Thoracic aorta (tissue), 2 donors: ENCODE measurements at regions not wholly inside any gene's neighbourhood (a gene's known extent, or its start where the extent isn't known, plus 50 kb on each side); places are given as distances from the start of the nearest gene placed in this dataset.

Source experiments
- ATAC-seq: fragments of 150-250 bp; one replicate; pipeline ENCODE4 v1.8.0; 2017; ENCODE audit warnings: low read depth; ENCODE audit not compliant: insufficient number of reproducible peaks, low FRiP score
- DNase-seq: peaks from one replicate; pipeline ENCODE4 v3.0.0-alpha.2; 2020; ENCODE audit warnings: low spot score
- H3K27ac ChIP-seq, 2 donors: fragments of 200-600 bp; sonication (generic); 1 replicate in 1 of 2; 2 replicates in 1 of 2; pipeline ENCODE4 v1.5.1; 2016; ENCODE audit warnings: mild to moderate bottlenecking in 2 of 2, moderate library complexity in 2 of 2
- H3K27me3 ChIP-seq: fragments of 200-600 bp; sonication (generic); replicated peaks from 2 replicates; pipeline ENCODE4 v1.6.0; 2016; ENCODE audit warnings: mild to moderate bottlenecking; ENCODE audit not compliant: insufficient read depth
- H3K36me3 ChIP-seq: fragments of 200-600 bp; sonication (generic); one replicate; pipeline ENCODE4 v1.5.1; 2016
- H3K4me1 ChIP-seq, 2 donors: fragments of 200-600 bp; sonication (generic); 1 replicate in 1 of 2; 2 replicates in 1 of 2; pipeline versions ENCODE4 v1.5.1 to v1.6.0; 2016; ENCODE audit warnings: low read depth in 2 of 2, mild to moderate bottlenecking in 1 of 2; ENCODE audit not compliant: control insufficient read depth in 1 of 2
- H3K4me3 ChIP-seq: fragments of 200-600 bp; sonication (generic); 2 replicates; pipeline ENCODE4 v1.5.1; 2016; ENCODE audit warnings: mild to moderate bottlenecking
- H3K9me3 ChIP-seq: fragments of 200-600 bp; sonication (generic); 2 replicates; pipeline ENCODE4 v1.5.1; 2016
- TF ChIP-seq, protein P1 (sequence below): fragments of 200-600 bp; sonication (generic); IDR thresholded peaks from one replicate; pipeline ENCODE4 v1.5.1; 2019; ENCODE audit warnings: antibody characterized with exemption

DNA sequence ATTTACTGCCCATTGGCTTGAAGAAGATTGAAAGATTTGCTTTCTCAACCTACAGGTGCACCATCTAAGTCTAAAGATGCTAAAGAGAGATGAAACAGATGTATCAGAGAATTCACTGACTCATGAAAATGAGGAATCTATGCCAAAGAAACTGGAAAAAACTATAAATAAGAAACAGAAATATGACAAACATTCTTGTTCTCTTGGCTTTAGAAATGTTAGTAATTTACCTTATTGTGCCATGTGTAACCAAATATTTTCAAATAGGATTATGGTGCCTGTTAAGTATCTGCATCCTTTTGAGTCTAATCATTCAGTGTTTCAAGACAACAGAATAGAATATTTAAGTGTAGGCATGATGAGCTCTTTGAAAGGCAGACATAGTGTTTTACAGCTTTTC lies 271.5 kb downstream of the MEX3B start:
- ATAC-seq (no peak), DNase-seq (no peak)
- TF ChIP-seq, protein P1, sequence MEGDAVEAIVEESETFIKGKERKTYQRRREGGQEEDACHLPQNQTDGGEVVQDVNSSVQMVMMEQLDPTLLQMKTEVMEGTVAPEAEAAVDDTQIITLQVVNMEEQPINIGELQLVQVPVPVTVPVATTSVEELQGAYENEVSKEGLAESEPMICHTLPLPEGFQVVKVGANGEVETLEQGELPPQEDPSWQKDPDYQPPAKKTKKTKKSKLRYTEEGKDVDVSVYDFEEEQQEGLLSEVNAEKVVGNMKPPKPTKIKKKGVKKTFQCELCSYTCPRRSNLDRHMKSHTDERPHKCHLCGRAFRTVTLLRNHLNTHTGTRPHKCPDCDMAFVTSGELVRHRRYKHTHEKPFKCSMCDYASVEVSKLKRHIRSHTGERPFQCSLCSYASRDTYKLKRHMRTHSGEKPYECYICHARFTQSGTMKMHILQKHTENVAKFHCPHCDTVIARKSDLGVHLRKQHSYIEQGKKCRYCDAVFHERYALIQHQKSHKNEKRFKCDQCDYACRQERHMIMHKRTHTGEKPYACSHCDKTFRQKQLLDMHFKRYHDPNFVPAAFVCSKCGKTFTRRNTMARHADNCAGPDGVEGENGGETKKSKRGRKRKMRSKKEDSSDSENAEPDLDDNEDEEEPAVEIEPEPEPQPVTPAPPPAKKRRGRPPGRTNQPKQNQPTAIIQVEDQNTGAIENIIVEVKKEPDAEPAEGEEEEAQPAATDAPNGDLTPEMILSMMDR = no peak
- H3K4me1 ChIP-seq = no peaks in the 10 kb centered on the region
- H3K27ac ChIP-seq = no peak overlapping the region
- no peaks in the 10 kb centered on the region for H3K9me3 ChIP-seq
- H3K4me3 ChIP-seq = no peak overlapping the region
- H3K27me3 ChIP-seq = no peaks in the 10 kb centered on the region
- no peaks in the 10 kb centered on the region for H3K36me3 ChIP-seq

DNA sequence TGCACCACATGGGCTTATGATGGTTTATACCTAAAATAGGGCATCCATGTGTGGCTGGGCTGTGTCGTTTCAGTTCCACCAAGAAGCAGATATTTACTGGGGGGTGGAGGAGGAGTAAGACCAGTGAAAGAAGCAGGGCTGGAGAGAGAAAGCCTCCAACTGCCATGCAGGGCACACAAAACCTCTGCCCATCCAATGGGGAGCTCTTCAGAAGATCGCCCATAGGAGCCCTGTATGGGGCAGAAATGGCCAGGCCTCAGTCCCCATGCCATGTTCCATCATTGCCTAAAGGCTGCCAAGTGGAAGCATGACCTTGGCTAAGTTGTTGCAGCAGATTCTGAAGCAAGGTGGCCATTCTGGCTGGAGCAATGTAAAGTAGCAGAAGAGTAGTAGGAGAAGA lies 277.0 kb downstream of the MEX3B start:
- no peaks in the 10 kb centered on the region for H3K9me3 ChIP-seq
- no peaks in the 10 kb centered on the region for H3K36me3 ChIP-seq
- H3K27ac ChIP-seq = no peak overlapping the region
- TF ChIP-seq, protein P1 = no peak
- no peak overlapping the region for H3K4me3 ChIP-seq
- H3K4me1 ChIP-seq = no peaks in the 10 kb centered on the region
- H3K27me3 ChIP-seq = no peaks in the 10 kb centered on the region
- DNase-seq (no peak), ATAC-seq (no peak)

DNA sequence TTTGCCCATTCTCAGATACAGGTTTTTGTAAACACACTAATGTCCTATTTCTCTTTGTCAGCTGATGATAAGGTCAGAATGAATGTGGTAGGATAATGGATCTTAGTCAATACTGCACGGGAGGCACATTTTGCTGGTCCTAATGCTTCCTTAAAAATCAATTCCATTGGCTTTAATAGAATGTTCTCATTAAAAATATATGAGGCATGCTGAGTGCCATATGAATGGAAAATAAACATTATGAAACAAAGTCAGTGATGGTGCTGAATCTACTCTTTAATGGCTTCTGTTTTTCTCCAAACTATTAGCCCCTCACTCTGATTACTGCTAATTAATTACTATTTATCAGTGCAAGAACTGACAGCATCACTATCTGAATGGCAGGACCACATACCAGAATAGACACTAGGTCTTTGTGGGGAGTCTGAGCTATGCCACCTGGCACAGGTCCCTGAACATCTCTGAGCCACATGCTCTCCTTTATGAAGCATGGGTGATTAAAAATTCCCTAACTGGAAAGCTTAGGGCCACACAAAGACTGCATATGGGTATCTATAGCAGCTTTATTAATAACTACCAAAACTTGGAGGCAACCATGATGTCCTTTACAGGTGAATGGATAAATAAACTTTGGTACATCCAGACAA lies 278.9 kb downstream of the MEX3B start:
- DNase-seq (no peak), ATAC-seq (no peak)
- no peaks in the 10 kb centered on the region for H3K36me3 ChIP-seq
- no peaks in the 10 kb centered on the region for H3K27me3 ChIP-seq
- TF ChIP-seq, protein P1 = no peak
- H3K4me3 ChIP-seq = no peak overlapping the region
- H3K4me1 ChIP-seq = no peaks in the 10 kb centered on the region
- H3K27ac ChIP-seq = no peak overlapping the region
- H3K9me3 ChIP-seq = no peaks in the 10 kb centered on the region

DNA sequence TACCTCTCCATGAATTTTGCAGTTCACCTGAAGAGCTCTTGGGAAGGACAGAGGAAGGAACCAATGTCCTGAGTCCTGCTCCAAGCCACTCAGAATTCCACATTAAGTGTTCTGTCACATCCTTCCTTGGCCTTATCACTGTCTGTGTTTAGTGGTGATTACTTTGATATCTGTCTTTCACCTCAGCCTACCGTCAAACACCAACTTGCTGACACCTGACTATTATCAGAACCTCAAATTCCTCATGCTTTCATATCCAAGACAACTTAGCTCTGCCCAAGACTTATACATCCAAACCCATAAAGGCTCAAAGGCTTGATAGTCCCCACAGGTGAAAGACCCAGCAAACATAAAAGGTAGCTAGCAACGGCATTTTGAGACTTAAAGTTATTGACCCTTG lies 280.0 kb downstream of the MEX3B start:
- no peak for ATAC-seq
- Histone ChIP-seq H3K9me3 (no peaks in the 10 kb centered on the region), H3K4me3 (no peak overlapping the region), H3K4me1 (no peaks in the 10 kb centered on the region), H3K36me3 (no peaks in the 10 kb centered on the region), H3K27me3 (no peaks in the 10 kb centered on the region), H3K27ac (no peak overlapping the region)
- TF ChIP-seq, protein P1 = no peak
- no peak for DNase-seq

DNA sequence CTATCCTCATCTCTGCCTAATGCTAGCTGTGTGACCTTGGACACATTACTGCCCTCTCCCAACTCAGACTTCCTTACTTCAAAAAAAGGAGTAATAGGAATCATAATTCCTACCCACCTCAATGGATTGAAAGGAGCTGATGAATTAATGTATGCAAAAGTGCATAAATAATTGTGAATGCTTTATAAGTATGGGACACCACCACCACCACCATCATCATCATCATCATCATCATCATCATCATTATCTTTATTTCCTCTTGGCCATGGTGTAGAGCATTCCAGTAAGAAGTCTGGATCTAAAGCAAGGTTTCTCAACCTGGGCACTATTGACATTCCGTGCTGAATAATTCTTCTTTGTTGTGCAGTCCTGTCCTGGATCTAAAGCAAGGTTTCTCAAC lies 282.5 kb downstream of the MEX3B start:
- Histone ChIP-seq H3K27ac (no peak overlapping the region), H3K4me3 (no peak overlapping the region), H3K4me1 (no peaks in the 10 kb centered on the region), H3K36me3 (no peaks in the 10 kb centered on the region), H3K9me3 (no peaks in the 10 kb centered on the region), H3K27me3 (no peaks in the 10 kb centered on the region)
- DNase-seq (no peak), ATAC-seq (no peak)
- TF ChIP-seq, protein P1 = no peak
